GM12874 (cell line): ENCODE measurements at regions not wholly inside any gene's neighbourhood (a gene's known extent, or its start where the extent isn't known, plus 50 kb on each side); places are given as distances from the start of the nearest gene placed in this dataset.

Experiments used
- CTCF ChIP-seq: IDR thresholded peaks from 2 replicates; pipeline ENCODE4 v1.5.1; 2011; ENCODE audit warnings: low read depth, mild to moderate bottlenecking, control low read depth, low read length, moderate library complexity; ENCODE audit not compliant: insufficient read depth

- TF ChIP-seq CTCF, result no peak
These were observed 86.4 kb upstream of the SHISAL1 start for GRCh38 chr22:44398856-44399837.

- TF ChIP-seq CTCF, result no peak
These were observed 84.3 kb upstream of the SHISAL1 start for GRCh38 chr22:44396727-44397722.

GRCh38 chr22:44396021-44396726 lies 83.4 kb upstream of the SHISAL1 start:
- TF ChIP-seq CTCF, result no peak

- TF ChIP-seq CTCF, result no peak
These were observed 82.6 kb upstream of the SHISAL1 start for GRCh38 chr22:44395118-44396005.

- no peak for TF ChIP-seq CTCF
These were observed 81.7 kb upstream of the SHISAL1 start for GRCh38 chr22:44394246-44395117.

GRCh38 chr22:44393066-44393465 lies 80.3 kb upstream of the SHISAL1 start:
- no peak for TF ChIP-seq CTCF
